Kidney (tissue), 13 donors: ENCODE measurements at regions not wholly inside any gene's neighbourhood (a gene's known extent, or its start where the extent isn't known, plus 50 kb on each side); places are given as distances from the start of the nearest gene placed in this dataset.

ENCODE experiments used
- DNase-seq, 5 donors: peaks; one replicate each; pipeline ENCODE4 v3.0.0-alpha.2; 2013 to 2020
- FAIRE-seq: peaks from 2 replicates; lab custom pipeline; 2012; peaks lifted over from hg19 to GRCh38; lab: Jason Lieb, UNC
- H3K27ac ChIP-seq, 2 donors: one replicate each; pipeline ENCODE4 v1.7.0; 2013; ENCODE audit warnings: low read depth in 2 of 2, low read length in 2 of 2, inconsistent platforms in 1 of 2
- H3K27me3 ChIP-seq: one replicate; pipeline ENCODE4 v1.7.1; 2013; ENCODE audit warnings: low read length, inconsistent platforms; ENCODE audit not compliant: control insufficient read depth, insufficient read depth
- H3K36me3 ChIP-seq, 3 donors: one replicate each; pipeline versions ENCODE4 v1.7.0 to v1.7.1; 2013; ENCODE audit warnings: low read length in 3 of 3, control low read depth in 1 of 3, inconsistent platforms in 1 of 3; ENCODE audit not compliant: insufficient read depth in 3 of 3, control insufficient read depth in 2 of 3
- H3K4me1 ChIP-seq, 3 donors: one replicate each; pipeline versions ENCODE4 v1.7.0 to v1.7.1; 2013; ENCODE audit warnings: low read length in 3 of 3, inconsistent platforms in 1 of 3, low read depth in 1 of 3; ENCODE audit not compliant: control insufficient read depth in 2 of 3, insufficient read depth in 2 of 3
- H3K4me3 ChIP-seq, 3 donors: one replicate each; pipeline versions ENCODE4 v1.7.0 to v1.8.1; 2013; ENCODE audit warnings: low read length in 3 of 3, control low read depth in 1 of 3, inconsistent platforms in 1 of 3
- H3K9ac ChIP-seq, 3 donors: one replicate each; pipeline versions ENCODE4 v1.7.0 to v1.7.1; 2013; ENCODE audit warnings: low read length in 3 of 3, control low read depth in 1 of 3, inconsistent platforms in 1 of 3
- H3K9me3 ChIP-seq, 3 donors: one replicate each; pipeline versions ENCODE4 v1.7.0 to v1.7.1; 2013; ENCODE audit warnings: low read length in 3 of 3, control low read depth in 1 of 3, inconsistent platforms in 1 of 3; ENCODE audit not compliant: control insufficient read depth in 2 of 3, insufficient read depth in 1 of 3
- CTCF ChIP-seq: IDR thresholded peaks from 3 replicates; pipeline ENCODE4 v1.5.1; 2012; ENCODE audit warnings: mild to moderate bottlenecking, moderate library complexity, borderline replicate concordance; ENCODE audit not compliant: insufficient read depth; ENCODE audit errors: extremely low read depth
- intact Hi-C: fragments of 100-400 bp; cut with DNase I; formaldehyde crosslinking; loops from one replicate; pipeline ENCODE4 v1.11.1; 2022
- donor health status: control.
- donor health status: control.
- donor health status: control.
- donor health status: control.
- donor health status: control.
- donor health status: DM: yes; HTN: yes; CAD: no.
- donor health status: Normal renal cell carcinoma (clear cell type).

GRCh38 chr1:185663332-185663731 lies 70.9 kb upstream of the HMCN1 start:
- Histone ChIP-seq H3K9ac (no peak overlapping the region), H3K9me3 (no peaks in the 10 kb centered on the region), H3K4me3 (no peak overlapping the region), H3K27me3 (no peaks in the 10 kb centered on the region), H3K27ac (no peak overlapping the region), H3K4me1 (no peaks in the 10 kb centered on the region), H3K36me3 (no peaks in the 10 kb centered on the region)
- intact Hi-C loops: no loop called here
- no peak for DNase-seq
- no peak for TF ChIP-seq CTCF
- FAIRE-seq: no peak

- H3K4me3 ChIP-seq: no peak overlapping the region
- no peak overlapping the region for H3K27ac ChIP-seq
- no peak for FAIRE-seq
- no peaks in the 10 kb centered on the region for H3K27me3 ChIP-seq
- H3K36me3 ChIP-seq: no peaks in the 10 kb centered on the region
- no peak overlapping the region for H3K9ac ChIP-seq
- intact Hi-C loops: no loop called here
- no peak for DNase-seq
- H3K9me3 ChIP-seq: no peaks in the 10 kb centered on the region
- TF ChIP-seq CTCF: no peak
- no peaks in the 10 kb centered on the region for H3K4me1 ChIP-seq
Measured at GRCh38 chr1:185661971-185662370, 72.2 kb upstream of the HMCN1 start.

- intact Hi-C loops: no loop called here
- FAIRE-seq (no peak), DNase-seq (no peak)
- H3K36me3 ChIP-seq: no peaks in the 10 kb centered on the region
- H3K27ac ChIP-seq: no peak overlapping the region
- H3K9ac ChIP-seq: no peak overlapping the region
- no peaks in the 10 kb centered on the region for H3K4me1 ChIP-seq
- no peaks in the 10 kb centered on the region for H3K9me3 ChIP-seq
- no peak for TF ChIP-seq CTCF
- no peaks in the 10 kb centered on the region for H3K27me3 ChIP-seq
- H3K4me3 ChIP-seq: no peak overlapping the region
Measured at GRCh38 chr1:185656663-185657062, 77.5 kb upstream of the HMCN1 start.

GRCh38 chr1:185654952-185655314 lies 79.3 kb upstream of the HMCN1 start:
- intact Hi-C loops: no loop called here
- TF ChIP-seq CTCF: no peak
- peaks cover 0 to 7% (median 0%) of the 10 kb centered on the region in 3 donors for H3K4me1 ChIP-seq
- no peaks in the 10 kb centered on the region for H3K36me3 ChIP-seq
- DNase-seq (no peak), FAIRE-seq (no peak)
- H3K4me3 ChIP-seq: no peak overlapping the region
- no peaks in the 10 kb centered on the region for H3K27me3 ChIP-seq
- H3K9ac ChIP-seq: no peak overlapping the region
- H3K9me3 ChIP-seq: no peaks in the 10 kb centered on the region
- no peak overlapping the region for H3K27ac ChIP-seq
